GM21576 (cell line): ENCODE measurements at regions not wholly inside any gene's neighbourhood (a gene's known extent, or its start where the extent isn't known, plus 50 kb on each side); places are given as distances from the start of the nearest gene placed in this dataset.

Experiments
- ATAC-seq: cut with Tn5 transposase; IDR thresholded peaks from one replicate; pipeline ENCODE4 v1.9.1; 2021; ENCODE audit warnings: mild to moderate bottlenecking, moderate library complexity; ENCODE audit not compliant: unreplicated experiment

DNA sequence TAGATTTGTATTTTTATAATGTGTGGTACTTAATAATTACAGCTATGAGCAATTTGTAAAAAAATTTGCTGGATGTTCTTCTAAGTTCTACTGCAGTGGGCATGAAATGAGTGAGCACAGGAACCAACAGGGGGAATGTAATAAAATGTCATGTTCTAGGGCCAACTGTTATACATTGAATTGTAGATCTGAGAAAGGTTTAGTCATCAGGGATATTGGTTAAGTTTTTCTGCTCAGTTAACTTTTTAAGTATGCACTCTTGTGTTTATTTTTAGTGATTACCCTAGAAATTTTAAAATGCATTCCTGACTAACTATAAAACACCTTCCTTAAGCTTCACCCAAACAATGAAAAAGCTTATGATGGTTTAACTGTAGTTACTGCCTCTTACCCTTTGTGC lies 101.8 kb downstream of the CAND1 start:
- ATAC-seq: no peak

- no peak for ATAC-seq
These were observed 107.9 kb downstream of the CAND1 start for GRCh38 chr12:67377021-67377420.

- no peak for ATAC-seq
These were observed 108.4 kb downstream of the CAND1 start for GRCh38 chr12:67377541-67377940.

- ATAC-seq: no peak
These were observed 113.2 kb downstream of the CAND1 start for GRCh38 chr12:67382241-67382871.

DNA sequence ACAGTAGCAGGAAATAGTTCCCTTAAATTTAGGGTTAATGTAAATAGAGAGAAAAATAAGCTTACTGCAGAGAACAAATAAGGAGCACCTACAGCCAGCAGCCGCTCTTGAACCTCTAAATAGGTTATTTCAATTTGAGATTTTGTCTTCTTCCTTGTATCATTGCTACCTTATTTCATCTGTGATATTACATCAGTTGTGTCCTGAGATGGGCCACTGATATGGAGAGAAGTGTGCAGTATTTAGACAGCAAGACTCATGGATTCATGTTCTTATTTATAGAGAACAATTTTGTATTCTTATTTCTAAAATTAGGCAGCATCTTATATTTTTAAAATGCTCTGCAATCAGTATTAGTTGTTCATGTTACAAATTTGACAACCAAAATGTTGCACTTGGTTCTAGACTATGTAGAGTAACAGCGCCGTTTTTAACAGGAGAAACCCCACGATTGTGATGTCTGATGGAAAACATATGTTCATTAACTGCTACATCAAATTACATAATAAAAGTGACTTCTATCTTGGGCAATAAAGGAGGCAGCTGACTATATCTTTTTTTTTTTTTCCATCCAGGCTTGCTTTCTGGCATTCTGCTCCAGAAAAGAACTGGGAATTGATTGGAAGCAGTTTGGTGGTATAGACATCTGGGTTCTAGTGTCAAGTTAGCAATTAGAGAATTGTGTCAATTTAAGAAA lies 117.9 kb downstream of the CAND1 start:
- no peak for ATAC-seq

- ATAC-seq: no peak
These were observed 119.4 kb downstream of the CAND1 start for GRCh38 chr12:67388331-67389138.

DNA sequence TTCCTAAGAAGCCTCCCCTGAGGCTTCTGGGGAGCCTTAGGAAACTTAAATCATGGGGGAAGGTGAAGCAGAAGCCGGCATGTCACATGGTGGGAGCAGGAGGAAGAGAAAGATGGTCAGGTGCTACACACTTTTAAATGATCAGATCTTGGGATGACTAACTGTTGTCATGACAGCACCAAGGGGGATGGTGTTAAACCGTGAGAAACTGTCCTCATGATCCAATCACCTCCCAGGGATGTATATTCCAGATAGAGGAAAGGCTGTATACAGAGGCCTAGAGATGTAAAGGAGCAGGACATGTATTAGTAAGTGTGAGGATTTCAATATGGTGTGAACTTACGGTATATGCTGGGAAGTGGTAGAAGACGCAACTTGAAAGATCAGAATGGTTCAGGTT lies 121.1 kb downstream of the CAND1 start:
- no peak for ATAC-seq

DNA sequence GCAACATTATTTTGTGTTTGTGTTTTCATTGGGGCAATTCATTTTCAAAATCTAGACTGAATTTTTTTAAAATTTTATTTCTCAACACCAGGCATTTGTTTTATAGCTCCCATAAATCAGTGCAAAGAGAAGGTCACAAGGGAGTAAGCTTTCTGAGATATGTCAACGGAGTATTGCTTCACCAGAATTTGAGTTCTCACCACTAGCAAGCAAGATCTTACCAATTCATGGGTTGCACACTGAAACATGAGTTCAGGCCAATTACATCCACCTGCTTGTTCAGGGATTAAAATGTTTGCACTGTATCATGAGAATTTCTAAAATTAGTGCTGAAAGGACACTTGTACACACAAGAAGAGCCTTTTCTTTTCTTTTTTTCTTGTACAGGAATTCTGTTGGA lies 121.9 kb downstream of the CAND1 start:
- no peak for ATAC-seq

DNA sequence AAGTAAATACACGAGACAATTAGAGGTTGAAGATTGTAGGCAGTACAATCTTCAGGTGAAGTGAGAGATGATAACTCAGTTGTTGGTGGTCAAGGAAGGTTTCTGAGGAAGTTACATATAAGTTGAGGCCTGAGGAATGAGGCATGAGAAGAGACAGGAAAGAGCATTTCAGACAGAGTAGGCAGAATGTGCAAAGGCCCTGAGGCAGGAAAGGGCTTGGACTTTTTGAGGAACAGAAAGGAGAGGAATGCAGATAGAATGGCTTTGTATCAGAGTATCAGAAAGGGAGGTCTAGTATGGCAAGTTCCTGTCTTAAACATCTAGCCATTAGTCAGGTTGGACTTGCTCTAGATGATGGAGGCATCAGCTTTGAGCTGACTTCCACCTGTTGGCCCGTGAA lies 122.5 kb downstream of the CAND1 start:
- ATAC-seq: no peak

DNA sequence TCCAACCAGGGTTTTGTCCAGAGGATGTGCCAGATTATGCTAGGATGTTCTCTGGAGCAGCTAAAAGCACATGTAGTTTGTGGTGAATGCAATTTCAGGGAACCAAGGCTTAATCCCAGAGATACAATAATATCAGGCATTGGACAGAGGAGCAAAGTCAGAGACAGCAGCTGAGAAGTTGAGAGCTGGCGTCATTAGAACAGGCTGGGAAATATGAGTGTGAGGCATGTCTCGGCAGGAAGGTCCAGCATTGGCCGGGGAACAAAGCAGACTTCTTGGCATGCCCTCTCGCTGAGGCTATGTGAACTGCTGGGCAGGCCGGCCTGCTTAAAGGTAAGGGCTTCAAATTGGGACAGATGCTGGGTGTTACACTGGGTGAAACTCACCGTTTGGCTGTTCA lies 125.4 kb downstream of the CAND1 start:
- ATAC-seq: no peak

DNA sequence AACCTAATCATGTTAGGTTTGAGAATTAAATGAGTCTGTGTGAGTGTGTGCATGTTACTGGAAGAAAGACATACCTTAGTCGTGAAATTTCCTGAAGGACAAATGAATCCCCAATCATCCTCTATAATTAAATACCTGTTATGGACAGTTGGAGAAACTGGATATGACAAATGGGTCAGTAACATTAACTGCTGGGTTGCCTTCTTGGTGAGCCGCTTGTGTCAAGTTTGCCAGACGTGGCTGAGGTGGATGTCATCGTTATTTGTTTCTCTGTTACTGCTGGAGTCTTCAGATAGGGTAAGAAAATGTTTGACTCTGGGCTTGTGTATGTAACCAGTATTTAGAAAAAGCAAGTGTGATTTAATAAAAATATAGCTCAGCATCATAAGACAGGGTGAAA lies 131.6 kb downstream of the CAND1 start:
- ATAC-seq: no peak

- ATAC-seq: no peak
These were observed 141.1 kb downstream of the CAND1 start for GRCh38 chr12:67410246-67410645.

- no peak for ATAC-seq
These were observed 141.5 kb downstream of the CAND1 start for GRCh38 chr12:67410667-67411067.

DNA sequence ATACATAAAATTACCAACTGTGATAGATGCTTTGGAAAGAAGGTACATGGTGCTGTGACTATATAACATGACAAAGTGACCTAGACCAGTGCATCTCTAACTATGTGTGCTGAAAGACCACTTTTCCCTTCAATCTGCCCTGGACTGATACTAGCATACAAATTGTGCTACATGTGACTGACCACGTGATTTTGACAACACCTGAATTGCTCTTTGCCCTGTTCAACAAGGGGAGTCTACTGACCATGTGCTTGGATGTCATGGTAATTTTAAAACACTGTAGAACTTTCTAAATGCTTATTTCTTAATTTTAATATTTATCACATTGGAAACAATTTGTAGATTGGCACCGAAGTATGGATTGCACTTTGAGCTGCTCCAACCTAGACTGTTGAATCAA lies 142.4 kb downstream of the CAND1 start:
- no peak for ATAC-seq

- ATAC-seq: no peak
These were observed 144.4 kb downstream of the CAND1 start for GRCh38 chr12:67413577-67413976.

DNA sequence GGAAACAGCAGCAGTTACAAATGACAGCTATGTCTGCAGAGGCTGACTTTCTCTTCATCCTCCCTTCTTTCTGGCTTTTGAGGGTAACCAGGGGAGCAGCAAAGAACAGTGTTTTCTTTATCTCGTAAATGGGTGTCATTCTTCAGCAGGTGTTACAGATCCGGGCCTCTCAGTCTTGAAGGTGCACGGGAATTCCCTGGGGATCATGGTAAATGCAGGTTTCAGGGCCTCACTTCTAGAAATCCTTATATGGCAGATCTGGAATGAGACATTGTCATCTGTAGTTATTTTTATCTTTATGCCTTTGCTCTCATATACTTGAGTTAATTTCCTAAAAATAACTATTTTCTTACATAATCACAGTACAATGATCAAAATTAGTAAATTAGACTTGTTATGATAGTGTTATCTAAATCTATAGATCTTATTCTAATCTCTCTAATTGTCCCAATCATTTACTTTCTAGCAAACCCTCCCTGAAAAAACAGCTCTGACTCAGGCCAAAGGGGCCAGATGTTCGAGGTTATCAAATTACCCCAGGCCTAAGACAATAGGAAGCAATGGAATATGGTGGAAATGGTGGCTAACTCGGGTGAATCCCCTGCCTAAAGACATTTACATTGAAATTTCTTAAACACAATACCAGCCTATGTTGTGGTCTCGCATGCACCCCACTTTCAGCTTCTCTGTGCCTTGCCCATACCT lies 145.0 kb downstream of the CAND1 start:
- no peak for ATAC-seq

DNA sequence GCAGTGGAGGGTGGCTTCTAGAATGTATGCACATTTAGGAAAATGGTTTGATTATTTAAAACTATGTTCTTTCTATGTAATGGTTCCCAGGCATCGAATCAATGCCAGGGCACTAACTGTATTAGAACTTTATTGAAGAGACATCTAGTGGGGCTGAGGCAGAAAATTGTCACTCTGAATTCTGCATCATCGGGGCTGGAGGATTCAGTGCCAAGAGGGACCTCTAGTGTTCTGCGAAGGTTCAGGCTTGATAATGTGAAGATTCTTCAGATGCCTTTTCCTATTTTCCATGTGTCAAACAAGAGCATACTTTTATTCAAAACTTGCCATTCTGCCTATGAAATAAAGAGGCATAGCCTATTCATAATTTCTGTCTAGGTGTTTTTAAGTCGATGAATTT lies 146.3 kb downstream of the CAND1 start:
- ATAC-seq: no peak

DNA sequence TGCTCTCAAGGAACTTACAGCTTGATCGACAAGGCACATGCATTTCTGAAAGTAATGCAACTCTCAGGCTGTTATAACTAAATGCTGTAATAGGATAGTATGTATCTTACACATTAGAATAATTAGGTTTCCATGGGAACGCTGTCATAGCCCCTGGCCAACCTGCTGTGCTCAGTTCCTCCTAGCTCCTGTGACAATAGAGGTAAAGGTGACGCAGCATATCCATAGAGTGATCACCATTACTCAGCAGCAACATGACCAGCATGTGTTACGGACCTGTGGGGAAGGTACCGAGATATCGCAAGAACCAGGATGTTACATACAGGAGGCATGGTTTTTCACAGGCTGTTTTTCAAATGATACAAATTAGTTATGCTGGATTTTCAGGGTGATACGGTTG lies 150.7 kb downstream of the CAND1 start:
- no peak for ATAC-seq

DNA sequence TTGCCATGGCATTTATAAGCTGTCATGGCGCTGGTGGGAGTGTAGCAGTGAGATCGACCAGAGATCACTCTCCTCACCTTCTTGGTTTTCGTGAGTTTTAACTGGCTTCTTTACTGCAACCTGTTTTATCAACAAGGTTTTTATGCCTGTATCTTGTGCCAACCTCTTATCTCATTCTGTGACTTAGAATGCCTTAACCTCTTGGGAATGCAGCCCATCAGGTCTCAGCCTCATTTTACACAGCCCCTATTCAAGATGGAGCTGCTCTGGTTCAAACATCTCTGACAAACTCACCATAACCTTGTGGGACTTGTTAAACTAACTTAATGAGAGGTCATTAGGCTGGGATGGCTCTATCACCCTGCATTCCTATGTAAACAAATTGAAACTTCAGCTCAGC lies 151.3 kb downstream of the CAND1 start:
- no peak for ATAC-seq

DNA sequence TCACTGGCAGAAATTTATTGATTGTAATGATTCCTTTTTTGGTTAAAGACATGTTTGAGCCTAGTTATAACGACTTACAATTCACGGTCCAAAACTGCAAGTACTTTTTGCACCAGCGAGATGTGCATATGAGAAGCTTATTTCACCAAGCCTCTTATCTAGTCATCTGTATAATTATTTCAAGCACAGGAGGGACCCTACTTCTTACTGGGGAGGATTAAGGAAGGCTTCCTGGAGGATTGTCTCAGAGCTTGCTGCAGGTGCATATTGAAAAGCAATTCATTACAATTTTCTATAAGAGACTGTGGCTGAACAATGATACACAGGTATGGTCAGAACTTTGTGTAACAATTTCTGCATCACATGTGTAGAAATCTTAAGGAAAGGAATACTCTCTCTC lies 152.9 kb downstream of the CAND1 start:
- no peak for ATAC-seq

DNA sequence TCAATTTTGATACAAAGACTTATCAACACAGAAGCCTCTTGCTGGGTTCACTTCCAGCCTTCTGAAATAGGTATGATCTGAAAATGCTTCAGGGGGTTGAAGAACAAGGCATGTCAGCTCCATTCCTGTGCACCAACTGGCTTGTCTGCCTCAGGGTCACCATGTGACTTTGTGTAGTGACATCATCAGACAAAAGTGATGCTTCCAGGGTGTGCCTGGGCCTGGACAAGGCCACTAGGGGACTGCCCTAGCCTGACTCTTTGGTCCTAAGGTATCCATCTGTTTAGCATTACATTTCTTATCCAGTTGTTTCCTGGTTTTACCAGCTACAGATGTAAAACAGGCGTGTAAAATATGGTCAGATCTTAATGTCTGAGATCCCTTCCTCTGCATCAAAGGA lies 155.6 kb downstream of the CAND1 start:
- no peak for ATAC-seq

DNA sequence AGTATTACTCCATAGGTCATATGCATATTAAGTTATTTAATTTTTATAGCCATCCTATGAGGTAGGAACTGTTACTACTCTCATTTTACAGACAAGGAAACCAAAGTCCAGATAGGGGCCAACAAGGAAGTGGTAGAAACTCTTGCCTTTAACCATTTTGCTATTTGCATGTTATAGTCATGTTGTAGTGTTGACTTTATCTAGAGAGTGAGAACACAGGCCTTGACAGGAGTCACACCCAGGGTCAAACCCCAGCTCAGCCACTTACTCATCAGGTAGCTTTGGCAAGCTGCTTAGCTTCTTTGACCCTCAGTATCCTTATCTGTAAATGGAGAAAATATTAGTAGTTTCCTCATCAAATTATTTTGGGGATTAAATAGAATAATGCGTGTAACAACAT lies 156.2 kb downstream of the CAND1 start:
- no peak for ATAC-seq
